ENCODE measurements at regions not wholly inside any gene's neighbourhood (a gene's known extent, or its start where the extent isn't known, plus 50 kb on each side); places are given as distances from the start of the nearest gene placed in this dataset.

DNA sequence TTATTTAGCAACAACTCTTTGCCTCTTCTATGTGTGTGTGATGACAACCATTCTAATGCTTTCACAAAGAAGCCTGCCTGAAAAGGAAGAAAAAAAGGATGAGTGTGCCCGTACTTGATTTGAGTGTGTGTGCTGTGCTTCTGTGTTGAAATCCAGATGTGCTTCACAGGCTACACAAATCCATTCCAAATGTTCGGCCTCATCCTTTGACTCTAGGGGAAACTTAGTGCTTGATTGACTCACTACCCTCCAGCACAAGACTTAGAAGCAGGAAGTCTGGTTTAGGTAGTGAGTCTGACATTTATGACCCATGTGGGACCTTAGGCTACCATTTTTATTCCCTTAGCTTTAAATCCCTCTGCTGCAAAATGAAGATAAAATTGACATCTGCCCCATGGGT lies 108.8 kb upstream of the PLAAT1 start:
- TF ChIP-seq TEAD4 (IDR thresholded peaks at IDR 0.05), result no peak
- TF ChIP-seq RAD21 (IDR thresholded peaks at IDR 0.05; ENCODE audit: low read depth), result no peak
- no peak for TF ChIP-seq TAF1 (IDR thresholded peaks at IDR 0.05; ENCODE audit: low read depth)
- no peak for TF ChIP-seq CEBPB (IDR thresholded peaks at IDR 0.05)
- no peak for TF ChIP-seq FOXM1 (IDR thresholded peaks at IDR 0.05; ENCODE audit: borderline replicate concordance, low read depth)
- TF ChIP-seq, protein P1, sequence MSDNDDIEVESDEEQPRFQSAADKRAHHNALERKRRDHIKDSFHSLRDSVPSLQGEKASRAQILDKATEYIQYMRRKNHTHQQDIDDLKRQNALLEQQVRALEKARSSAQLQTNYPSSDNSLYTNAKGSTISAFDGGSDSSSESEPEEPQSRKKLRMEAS (IDR thresholded peaks at IDR 0.05), result no peak
